Thymus (tissue), 11 donors: ENCODE measurements at regions not wholly inside any gene's neighbourhood (a gene's known extent, or its start where the extent isn't known, plus 50 kb on each side); places are given as distances from the start of the nearest gene placed in this dataset.

ENCODE experiments used
- DNase-seq, 9 donors: peaks; one replicate each; pipeline ENCODE4 v3.0.0-alpha.2; 2013; ENCODE audit warnings: low spot score in 9 of 9, low read depth in 6 of 9, missing footprints in 1 of 9
- H3K27ac ChIP-seq, 2 donors: one replicate each; pipeline ENCODE4 v1.5.1; 2013; ENCODE audit warnings: control low read depth in 1 of 2, low read depth in 1 of 2, low read length in 1 of 2, mild to moderate bottlenecking in 1 of 2, moderate library complexity in 1 of 2
- H3K27me3 ChIP-seq, 2 donors: one replicate each; pipeline ENCODE4 v1.5.1; 2013; ENCODE audit warnings: low read length in 1 of 2; ENCODE audit not compliant: control insufficient read depth in 2 of 2, insufficient read depth in 1 of 2
- H3K36me3 ChIP-seq, 2 donors: one replicate each; pipeline ENCODE4 v1.5.1; 2013; ENCODE audit warnings: low read length in 1 of 2, mild to moderate bottlenecking in 1 of 2, moderate library complexity in 1 of 2; ENCODE audit not compliant: control insufficient read depth in 2 of 2, insufficient read depth in 2 of 2
- H3K4me1 ChIP-seq, 2 donors: one replicate each; pipeline ENCODE4 v1.5.1; 2013; ENCODE audit warnings: low read length in 2 of 2; ENCODE audit not compliant: control insufficient read depth in 2 of 2, insufficient read depth in 2 of 2
- H3K4me3 ChIP-seq, 2 donors: one replicate each; pipeline ENCODE4 v1.5.1; 2013; ENCODE audit warnings: low read length in 2 of 2, control low read depth in 1 of 2, mild to moderate bottlenecking in 1 of 2
- H3K9me3 ChIP-seq, 2 donors: one replicate each; pipeline ENCODE4 v1.5.1; 2013; ENCODE audit warnings: low read length in 1 of 2, mild to moderate bottlenecking in 1 of 2; ENCODE audit not compliant: control insufficient read depth in 2 of 2, insufficient read depth in 1 of 2
- WGBS: extraction: QIAGEN DNeasy Blood & Tissue Kit; methylation state at CpG from one replicate; pipeline ENCODE4 v1.1.7; 2013; 5-methylcytosine and 5-hydroxymethylcytosine counted together
- donor health status: healthy.

- Histone ChIP-seq H3K9me3 (no peaks in the 10 kb centered on the region), H3K4me3 (no peak overlapping the region), H3K4me1 (no peaks in the 10 kb centered on the region), H3K27me3 (peaks cover 0 to 4% of the 10 kb centered on the region in 2 donors), H3K36me3 (no peaks in the 10 kb centered on the region), H3K27ac (no peak overlapping the region)
- 97% methylated on average over 4 of the region's 4 CpGs for WGBS
- DNase-seq = no peak
Observed at GRCh38 chr2:201955702-201956141, 77.9 kb upstream of the FZD7 start.

DNA sequence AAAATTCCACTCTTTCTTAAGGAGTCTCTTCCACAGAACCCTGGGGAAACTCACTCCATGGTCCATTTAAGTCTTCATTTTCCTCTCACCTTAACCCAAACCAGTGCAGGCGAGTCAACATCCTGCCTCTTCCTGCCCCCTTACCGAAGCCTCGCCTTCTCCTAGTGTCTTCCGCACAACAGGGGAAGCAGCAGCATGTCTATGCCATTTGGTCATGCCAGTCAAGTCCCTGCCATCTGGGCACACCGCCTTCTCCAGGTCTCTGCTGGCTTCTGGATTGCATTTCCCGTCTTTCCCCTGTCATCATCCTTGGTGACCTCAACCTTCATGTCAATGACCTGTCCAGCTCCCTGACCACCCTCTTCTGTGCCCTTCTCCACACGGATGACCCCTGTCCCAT is 77.3 kb upstream of the FZD7 start:
- Histone ChIP-seq H3K27ac (no peak overlapping the region), H3K27me3 (peaks cover 0 to 4% of the 10 kb centered on the region in 2 donors), H3K4me3 (no peak overlapping the region), H3K4me1 (no peaks in the 10 kb centered on the region), H3K36me3 (no peaks in the 10 kb centered on the region), H3K9me3 (no peaks in the 10 kb centered on the region)
- 95% methylated on average over 7 of the region's 7 CpGs for WGBS
- no peak for DNase-seq

- no peak for DNase-seq
- H3K36me3 ChIP-seq = no peaks in the 10 kb centered on the region
- H3K27me3 ChIP-seq = peaks cover 0 to 4% of the 10 kb centered on the region in 2 donors
- no peaks in the 10 kb centered on the region for H3K9me3 ChIP-seq
- no peak overlapping the region for H3K27ac ChIP-seq
- H3K4me3 ChIP-seq = no peak overlapping the region
- WGBS = 96% methylated on average over 1 of the region's 1 CpG
- H3K4me1 ChIP-seq = no peaks in the 10 kb centered on the region
Observed at GRCh38 chr2:201957091-201957490, 76.6 kb upstream of the FZD7 start.

DNA sequence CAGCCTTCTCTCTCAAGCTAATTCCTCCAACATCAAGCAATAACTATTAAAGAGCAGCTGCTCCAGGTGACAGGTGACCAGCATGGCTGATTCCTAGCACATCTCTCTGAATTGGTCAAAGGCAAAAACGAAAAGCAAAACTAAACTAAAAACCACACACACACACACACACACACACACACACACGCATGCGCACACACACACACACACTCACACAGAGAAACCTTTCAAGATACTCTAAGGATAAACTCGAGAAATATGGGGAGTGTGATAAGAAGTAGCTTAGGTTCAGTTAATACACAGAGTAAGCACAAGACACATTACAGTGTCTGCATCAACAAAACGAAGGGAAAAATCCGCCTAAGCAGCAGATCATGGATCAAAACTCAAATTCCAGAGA is 74.5 kb upstream of the FZD7 start:
- Histone ChIP-seq H3K9me3 (no peaks in the 10 kb centered on the region), H3K27me3 (peaks cover 0 to 4% of the 10 kb centered on the region in 2 donors), H3K27ac (no peak overlapping the region), H3K4me3 (no peak overlapping the region), H3K36me3 (no peaks in the 10 kb centered on the region), H3K4me1 (no peaks in the 10 kb centered on the region)
- DNase-seq = no peak
- WGBS = 81% methylated on average over 6 of the region's 6 CpGs

GRCh38 chr2:201959626-201960025 is 74.0 kb upstream of the FZD7 start:
- Histone ChIP-seq H3K4me3 (no peak overlapping the region), H3K9me3 (no peaks in the 10 kb centered on the region), H3K27me3 (peaks cover 0 to 4% of the 10 kb centered on the region in 2 donors), H3K36me3 (no peaks in the 10 kb centered on the region), H3K4me1 (no peaks in the 10 kb centered on the region), H3K27ac (no peak overlapping the region)
- 92% methylated on average over 2 of the region's 2 CpGs for WGBS
- no peak for DNase-seq

GRCh38 chr2:201960305-201960704 is 73.3 kb upstream of the FZD7 start:
- Histone ChIP-seq H3K36me3 (no peaks in the 10 kb centered on the region), H3K27me3 (peaks cover 0 to 4% of the 10 kb centered on the region in 2 donors), H3K4me3 (no peak overlapping the region), H3K4me1 (peaks cover 0 to 2% of the 10 kb centered on the region in 2 donors), H3K27ac (no peak overlapping the region), H3K9me3 (no peaks in the 10 kb centered on the region)
- no peak for DNase-seq
- 96% methylated on average over 7 of the region's 7 CpGs for WGBS

DNA sequence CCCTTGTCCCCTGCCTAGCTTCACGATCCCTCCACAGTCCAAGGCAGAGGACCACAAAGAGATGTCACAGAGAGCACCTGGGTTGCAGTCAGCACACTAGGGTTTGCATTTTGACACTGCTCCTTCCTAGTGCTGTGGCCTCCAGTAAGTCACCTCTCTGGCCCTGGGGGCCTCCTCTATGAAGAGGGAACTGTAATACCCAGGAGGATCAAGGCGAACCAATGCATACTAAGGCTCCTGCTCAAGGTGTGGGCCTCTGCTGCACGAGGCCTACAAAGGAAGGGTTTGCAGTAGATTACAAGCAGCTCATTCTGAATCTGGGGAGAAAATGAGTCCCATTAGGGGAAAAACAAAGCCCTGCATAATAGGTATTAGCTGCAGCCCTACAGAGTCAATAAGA is 72.3 kb upstream of the FZD7 start:
- Histone ChIP-seq H3K4me3 (no peak overlapping the region), H3K4me1 (peaks cover 0 to 2% of the 10 kb centered on the region in 2 donors)
- WGBS = 95% methylated on average over 3 of the region's 3 CpGs

GRCh38 chr2:201962774-201963562 is 70.7 kb upstream of the FZD7 start:
- H3K4me1 ChIP-seq = peaks cover 0 to 2% of the 10 kb centered on the region in 2 donors
- no peaks in the 10 kb centered on the region for H3K9me3 ChIP-seq
- 92% methylated on average over 14 of the region's 14 CpGs for WGBS
- no peaks in the 10 kb centered on the region for H3K36me3 ChIP-seq
- no peaks in the 10 kb centered on the region for H3K27me3 ChIP-seq
- no peak for DNase-seq
- no peak overlapping the region for H3K4me3 ChIP-seq
- no peak overlapping the region for H3K27ac ChIP-seq

More for the DNA sequence above, 72.3 kb upstream of the FZD7 start:
- H3K27ac ChIP-seq = no peak overlapping the region
- no peaks in the 10 kb centered on the region for H3K36me3 ChIP-seq
- no peak for DNase-seq
- no peaks in the 10 kb centered on the region for H3K9me3 ChIP-seq
- H3K27me3 ChIP-seq = peaks cover 0 to 2% of the 10 kb centered on the region in 2 donors

GRCh38 chr2:201964011-201964410 is 69.6 kb upstream of the FZD7 start:
- Histone ChIP-seq H3K4me3 (no peak overlapping the region), H3K27me3 (no peaks in the 10 kb centered on the region), H3K36me3 (no peaks in the 10 kb centered on the region), H3K9me3 (no peaks in the 10 kb centered on the region), H3K4me1 (peaks cover 0 to 2% of the 10 kb centered on the region in 2 donors), H3K27ac (no peak overlapping the region)
- 94% methylated on average over 4 of the region's 4 CpGs for WGBS
- no peak for DNase-seq
